ENCODE measurements at regions not wholly inside any gene's neighbourhood (a gene's known extent, or its start where the extent isn't known, plus 50 kb on each side); places are given as distances from the start of the nearest gene placed in this dataset.

DNA sequence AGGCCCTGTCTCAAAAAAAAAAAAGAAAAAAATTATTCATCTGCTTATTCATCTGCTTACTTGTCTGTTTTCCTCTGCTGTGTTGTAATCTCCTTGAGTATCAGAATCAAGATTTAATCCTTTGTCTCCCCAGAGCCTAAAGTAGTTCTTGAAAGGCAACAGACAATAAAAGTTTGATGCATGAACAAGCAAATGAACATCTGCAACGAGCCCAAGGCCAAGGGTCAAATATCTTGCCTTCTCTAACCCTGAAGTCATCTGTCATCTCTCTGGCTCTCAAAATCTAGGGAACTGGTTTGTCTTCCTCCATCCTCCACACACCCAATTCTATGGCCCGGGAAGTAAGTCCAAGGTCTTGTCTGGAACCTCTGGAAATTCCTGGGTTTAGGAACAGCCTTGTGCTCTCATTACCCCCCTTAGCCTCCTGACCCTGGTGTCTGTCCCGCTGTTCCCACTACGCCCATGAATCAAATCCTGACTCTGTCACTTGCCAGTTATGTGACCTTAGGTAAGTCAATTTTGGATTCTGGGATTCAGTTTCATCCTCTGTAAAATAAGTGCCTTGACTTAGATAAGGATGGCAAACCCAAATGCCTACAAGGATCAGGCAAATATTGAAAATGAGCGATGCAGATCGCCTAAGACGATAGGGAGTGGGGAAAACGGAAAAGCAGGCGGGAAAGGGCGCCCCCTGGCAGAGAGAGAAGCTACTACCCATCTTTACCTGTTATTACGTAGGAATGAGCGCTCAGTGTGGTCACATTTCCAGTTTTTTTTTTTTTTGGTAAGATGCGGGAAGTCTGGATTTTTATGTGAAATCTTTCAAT lies 102.7 kb upstream of the DHX15 start:
- Histone ChIP-seq H3K4me1 (ENCODE audit: control insufficient read depth, insufficient read depth, low read length) (no peaks in the 10 kb centered on the region), H3K36me3 (ENCODE audit: control insufficient read depth, insufficient read depth, low read length) (no peaks in the 10 kb centered on the region), H3K27ac (ENCODE audit: low read length) (no peak overlapping the region), H3K9me3 (replicated peaks; ENCODE audit: control insufficient read depth, low read depth, low read length) (no peaks in the 10 kb centered on the region), H3K27me3 (ENCODE audit: control insufficient read depth, insufficient read depth, low read length) (no peaks in the 10 kb centered on the region), H3K4me3 (ENCODE audit: low read length) (no peak overlapping the region)
- DNase-seq, result no peak
- WGBS (ENCODE audit: insufficient coverage), result 47% methylated on average over 3 of the region's 13 CpGs

- Histone ChIP-seq H3K27me3 (ENCODE audit: control insufficient read depth, insufficient read depth, low read length) (no peaks in the 10 kb centered on the region), H3K27ac (ENCODE audit: low read length) (no peak overlapping the region), H3K9me3 (replicated peaks; ENCODE audit: control insufficient read depth, low read depth, low read length) (peaks cover 8% of the 10 kb centered on the region), H3K4me1 (ENCODE audit: control insufficient read depth, insufficient read depth, low read length) (no peaks in the 10 kb centered on the region), H3K4me3 (ENCODE audit: low read length) (no peak overlapping the region), H3K36me3 (ENCODE audit: control insufficient read depth, insufficient read depth, low read length) (no peaks in the 10 kb centered on the region)
- DNase-seq, result no peak
- WGBS (ENCODE audit: insufficient coverage), result 89% methylated on average over 1 of the region's 3 CpGs
These were observed 104.1 kb upstream of the DHX15 start for GRCh38 chr4:24688453-24688852.

GRCh38 chr4:24689212-24689611 lies 104.9 kb upstream of the DHX15 start:
- H3K27ac ChIP-seq (ENCODE audit: low read length), result no peak overlapping the region
- whole genome bisulfite sequencing (ENCODE audit: insufficient coverage), result no CpG with 5 or more reads among the region's 1 CpG
- no peak for DNase-seq
- H3K9me3 ChIP-seq (replicated peaks; ENCODE audit: control insufficient read depth, low read depth, low read length), result peaks cover 8% of the 10 kb centered on the region
- H3K4me1 ChIP-seq (ENCODE audit: control insufficient read depth, insufficient read depth, low read length), result no peaks in the 10 kb centered on the region
- no peaks in the 10 kb centered on the region for H3K27me3 ChIP-seq (ENCODE audit: control insufficient read depth, insufficient read depth, low read length)
- H3K36me3 ChIP-seq (ENCODE audit: control insufficient read depth, insufficient read depth, low read length), result no peaks in the 10 kb centered on the region
- no peak overlapping the region for H3K4me3 ChIP-seq (ENCODE audit: low read length)

GRCh38 chr4:24690436-24690835 lies 104.9 kb upstream of the SOD3 start:
- no peak overlapping the region for H3K27ac ChIP-seq (ENCODE audit: low read length)

GRCh38 chr4:24693636-24694035 lies 101.7 kb upstream of the SOD3 start:
- no peaks in the 10 kb centered on the region for H3K36me3 ChIP-seq (ENCODE audit: control insufficient read depth, insufficient read depth, low read length)
- no peaks in the 10 kb centered on the region for H3K27me3 ChIP-seq (ENCODE audit: control insufficient read depth, insufficient read depth, low read length)

More at GRCh38 chr4:24690436-24690835, 104.9 kb upstream of the SOD3 start:
- Histone ChIP-seq H3K27me3 (ENCODE audit: control insufficient read depth, insufficient read depth, low read length) (no peaks in the 10 kb centered on the region), H3K9me3 (replicated peaks; ENCODE audit: control insufficient read depth, low read depth, low read length) (peaks cover 8% of the 10 kb centered on the region), H3K4me1 (ENCODE audit: control insufficient read depth, insufficient read depth, low read length) (no peaks in the 10 kb centered on the region), H3K36me3 (ENCODE audit: control insufficient read depth, insufficient read depth, low read length) (no peaks in the 10 kb centered on the region), H3K4me3 (ENCODE audit: low read length) (no peak overlapping the region)
- WGBS (ENCODE audit: insufficient coverage), result no CpG with 5 or more reads among the region's 2 CpGs
- no peak for DNase-seq

GRCh38 chr4:24700118-24700517 lies 95.3 kb upstream of the SOD3 start:
- WGBS (ENCODE audit: insufficient coverage), result no CpG with 5 or more reads among the region's 1 CpG
- H3K9me3 ChIP-seq (replicated peaks; ENCODE audit: control insufficient read depth, low read depth, low read length), result no peaks in the 10 kb centered on the region
- peaks cover 3% of the 10 kb centered on the region for H3K4me1 ChIP-seq (ENCODE audit: control insufficient read depth, insufficient read depth, low read length)
- no peaks in the 10 kb centered on the region for H3K27me3 ChIP-seq (ENCODE audit: control insufficient read depth, insufficient read depth, low read length)
- no peak overlapping the region for H3K4me3 ChIP-seq (ENCODE audit: low read length)
- DNase-seq, result no peak
- H3K36me3 ChIP-seq (ENCODE audit: control insufficient read depth, insufficient read depth, low read length), result no peaks in the 10 kb centered on the region
- no peak overlapping the region for H3K27ac ChIP-seq (ENCODE audit: low read length)

More at GRCh38 chr4:24693636-24694035, 101.7 kb upstream of the SOD3 start:
- no peaks in the 10 kb centered on the region for H3K4me1 ChIP-seq (ENCODE audit: control insufficient read depth, insufficient read depth, low read length)
- no peak for DNase-seq
- no peak overlapping the region for H3K4me3 ChIP-seq (ENCODE audit: low read length)
- no peak overlapping the region for H3K27ac ChIP-seq (ENCODE audit: low read length)
- H3K9me3 ChIP-seq (replicated peaks; ENCODE audit: control insufficient read depth, low read depth, low read length), result peaks cover 8% of the 10 kb centered on the region

DNA sequence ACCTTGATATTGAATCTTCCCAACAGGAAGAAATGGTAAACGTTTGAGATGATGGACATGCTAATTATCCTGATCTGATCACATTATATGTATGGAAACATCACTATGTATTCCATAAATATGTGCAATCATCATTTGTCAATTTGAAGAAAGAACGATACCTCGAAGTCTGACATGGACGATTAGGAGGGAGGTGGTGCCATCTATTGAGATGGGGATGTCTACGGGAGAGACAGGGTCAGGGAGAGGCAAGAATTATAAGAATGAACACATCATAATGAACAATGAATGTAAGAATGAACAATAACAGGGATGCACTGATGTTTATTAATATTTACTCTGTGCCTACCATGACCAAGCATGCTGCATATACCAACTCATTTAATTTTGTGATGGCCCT lies 93.7 kb upstream of the SOD3 start:
- Histone ChIP-seq H3K27me3 (ENCODE audit: control insufficient read depth, insufficient read depth, low read length) (no peaks in the 10 kb centered on the region), H3K4me3 (ENCODE audit: low read length) (no peak overlapping the region), H3K27ac (ENCODE audit: low read length) (no peak overlapping the region), H3K4me1 (ENCODE audit: control insufficient read depth, insufficient read depth, low read length) (peaks cover 3% of the 10 kb centered on the region), H3K9me3 (replicated peaks; ENCODE audit: control insufficient read depth, low read depth, low read length) (no peaks in the 10 kb centered on the region), H3K36me3 (ENCODE audit: control insufficient read depth, insufficient read depth, low read length) (no peaks in the 10 kb centered on the region)
- WGBS (ENCODE audit: insufficient coverage), result no CpG with 5 or more reads among the region's 5 CpGs
- DNase-seq, result no peak

- Histone ChIP-seq H3K9me3 (replicated peaks; ENCODE audit: control insufficient read depth, low read depth, low read length) (no peaks in the 10 kb centered on the region), H3K4me3 (ENCODE audit: low read length) (no peak overlapping the region), H3K27ac (ENCODE audit: low read length) (no peak overlapping the region), H3K27me3 (ENCODE audit: control insufficient read depth, insufficient read depth, low read length) (no peaks in the 10 kb centered on the region), H3K4me1 (ENCODE audit: control insufficient read depth, insufficient read depth, low read length) (peaks cover 3% of the 10 kb centered on the region), H3K36me3 (ENCODE audit: control insufficient read depth, insufficient read depth, low read length) (no peaks in the 10 kb centered on the region)
- WGBS (ENCODE audit: insufficient coverage), result no CpG with 5 or more reads among the region's 1 CpG
- no peak for DNase-seq
These were observed 93.1 kb upstream of the SOD3 start for GRCh38 chr4:24702281-24702680.

- no CpG with 5 or more reads among the region's 2 CpGs for WGBS (ENCODE audit: insufficient coverage)
- DNase-seq, result no peak
- Histone ChIP-seq H3K4me3 (ENCODE audit: low read length) (no peak overlapping the region), H3K27ac (ENCODE audit: low read length) (no peak overlapping the region), H3K9me3 (replicated peaks; ENCODE audit: control insufficient read depth, low read depth, low read length) (no peaks in the 10 kb centered on the region), H3K27me3 (ENCODE audit: control insufficient read depth, insufficient read depth, low read length) (no peaks in the 10 kb centered on the region), H3K36me3 (ENCODE audit: control insufficient read depth, insufficient read depth, low read length) (no peaks in the 10 kb centered on the region), H3K4me1 (ENCODE audit: control insufficient read depth, insufficient read depth, low read length) (peaks cover 3% of the 10 kb centered on the region)
These were observed 92.1 kb upstream of the SOD3 start for GRCh38 chr4:24703298-24703697.

- no peak for DNase-seq
- no peaks in the 10 kb centered on the region for H3K9me3 ChIP-seq (replicated peaks; ENCODE audit: control insufficient read depth, low read depth, low read length)
- WGBS (ENCODE audit: insufficient coverage), result 35% methylated on average over 2 of the region's 6 CpGs
These were observed 91.2 kb upstream of the SOD3 start for GRCh38 chr4:24704149-24704548.

More at GRCh38 chr4:24704149-24704548, 91.2 kb upstream of the SOD3 start:
- Histone ChIP-seq H3K27me3 (ENCODE audit: control insufficient read depth, insufficient read depth, low read length) (no peaks in the 10 kb centered on the region), H3K36me3 (ENCODE audit: control insufficient read depth, insufficient read depth, low read length) (no peaks in the 10 kb centered on the region), H3K4me1 (ENCODE audit: control insufficient read depth, insufficient read depth, low read length) (peaks cover 3% of the 10 kb centered on the region), H3K27ac (ENCODE audit: low read length) (no peak overlapping the region), H3K4me3 (ENCODE audit: low read length) (no peak overlapping the region)
